Natural killer cell (primary cell): ENCODE measurements at regions not wholly inside any gene's neighbourhood (a gene's known extent, or its start where the extent isn't known, plus 50 kb on each side); places are given as distances from the start of the nearest gene placed in this dataset.

Experiments
- ATAC-seq, 3 donors: fragments of 150-1000 bp in 2 of 3; fragments of 200-7000 bp in 1 of 3; cut with Tn5 transposase; 1 replicate in 1 of 3; 2 replicates in 2 of 3; pipeline ENCODE4 v1.10.0; 2021; ENCODE audit warnings: mild to moderate bottlenecking in 2 of 3, moderate library complexity in 2 of 3
- DNase-seq, 2 donors: peaks; one replicate each; pipeline versions ENCODE4 v3.0.0 to v3.0.0-alpha.2; 2013 to 2021; ENCODE audit warnings: mixed read lengths in 1 of 2
- H3K27ac ChIP-seq: one replicate; pipeline ENCODE4 v1.5.1; 2013; ENCODE audit warnings: mild to moderate bottlenecking, low read length
- H3K27me3 ChIP-seq: one replicate; pipeline ENCODE4 v1.6.1; 2013; ENCODE audit warnings: low read length; ENCODE audit not compliant: control insufficient read depth, insufficient read depth
- H3K36me3 ChIP-seq: one replicate; pipeline ENCODE4 v1.6.1; 2013; ENCODE audit warnings: low read length; ENCODE audit not compliant: control insufficient read depth, insufficient read depth
- H3K4me1 ChIP-seq: one replicate; pipeline ENCODE4 v1.6.1; 2013; ENCODE audit warnings: low read length; ENCODE audit not compliant: control insufficient read depth, insufficient read depth
- H3K4me3 ChIP-seq: one replicate; pipeline ENCODE4 v1.5.1; 2013; ENCODE audit warnings: low read length
- H3K9me3 ChIP-seq: one replicate; pipeline ENCODE4 v1.6.1; 2013; ENCODE audit warnings: low read length; ENCODE audit not compliant: control insufficient read depth, insufficient read depth
- H3K27ac Mint-ChIP-seq, 2 donors: one replicate each; pipeline ENCODE4 v1.8.0; 2022; ENCODE audit warnings: mild to moderate bottlenecking in 2 of 2, mixed read lengths in 2 of 2, moderate library complexity in 1 of 2
- H3K27me3 Mint-ChIP-seq, 2 donors: one replicate each; pipeline ENCODE4 v1.8.0; 2022; ENCODE audit warnings: low read depth in 2 of 2, mixed read lengths in 2 of 2
- H3K36me3 Mint-ChIP-seq: one replicate; pipeline ENCODE4 v1.8.0; 2022; ENCODE audit warnings: mixed read lengths
- H3K4me1 Mint-ChIP-seq, 2 donors: one replicate each; pipeline ENCODE4 v1.8.0; 2022; ENCODE audit warnings: mixed read lengths in 2 of 2
- H3K4me3 Mint-ChIP-seq: one replicate; pipeline ENCODE4 v1.8.0; 2022; ENCODE audit warnings: mild to moderate bottlenecking, moderate library complexity, mixed read lengths
- H3K9me3 Mint-ChIP-seq, 2 donors: one replicate each; pipeline ENCODE4 v1.8.0; 2022; ENCODE audit warnings: mixed read lengths in 2 of 2
- CTCF ChIP-seq: fragments of 200-600 bp; IDR thresholded peaks from one replicate; pipeline ENCODE4 v1.8.0; 2022; ENCODE audit warnings: antibody characterized with exemption
- WGBS: methylation state at CpG from one replicate; pipeline ENCODE4 v1.1.7; 2013; ENCODE audit warnings: missing lambda C conversion rate; ENCODE audit not compliant: insufficient coverage; 5-methylcytosine and 5-hydroxymethylcytosine counted together
- intact Hi-C: fragments of 100-400 bp; cut with micrococcal nuclease; formaldehyde crosslinking; loops from one replicate; pipeline ENCODE4 v1.14.2; 2022

GRCh38 chr14:43041976-43042375 is 1435.3 kb downstream of the LRFN5 start:
- 18% methylated on average over 1 of the region's 3 CpGs for WGBS
- H3K9me3 ChIP-seq: no peaks in the 10 kb centered on the region
- no peak for DNase-seq
- H3K9me3 Mint-ChIP-seq: peaks cover 16 to 18% of the 10 kb centered on the region in 2 donors
- no peaks in the 10 kb centered on the region for H3K36me3 ChIP-seq
- no peak for ATAC-seq
- no peaks in the 10 kb centered on the region for H3K4me1 ChIP-seq
- H3K27ac Mint-ChIP-seq: no peak overlapping the region
- no peak overlapping the region for H3K4me3 Mint-ChIP-seq
- intact Hi-C loops: no loop called here
- no peaks in the 10 kb centered on the region for H3K27me3 ChIP-seq
- H3K4me1 Mint-ChIP-seq: no peaks in the 10 kb centered on the region
- H3K27ac ChIP-seq: no peak overlapping the region
- H3K4me3 ChIP-seq: no peak overlapping the region
- H3K36me3 Mint-ChIP-seq: peaks cover 6% of the 10 kb centered on the region
- no peaks in the 10 kb centered on the region for H3K27me3 Mint-ChIP-seq
- TF ChIP-seq CTCF: no peak

- Mint-ChIP-seq H3K4me3 (no peak overlapping the region), H3K27me3 (no peaks in the 10 kb centered on the region), H3K9me3 (peaks cover 13 to 14% of the 10 kb centered on the region in 2 donors), H3K36me3 (peaks cover 4% of the 10 kb centered on the region), H3K4me1 (no peaks in the 10 kb centered on the region), H3K27ac (no peak overlapping the region)
- Histone ChIP-seq H3K9me3 (no peaks in the 10 kb centered on the region), H3K27me3 (no peaks in the 10 kb centered on the region), H3K27ac (no peak overlapping the region), H3K4me3 (no peak overlapping the region), H3K36me3 (no peaks in the 10 kb centered on the region), H3K4me1 (no peaks in the 10 kb centered on the region)
- ATAC-seq (no peak), DNase-seq (no peak)
- intact Hi-C loops: no loop called here
- WGBS: 100% methylated on average over 1 of the region's 3 CpGs
- TF ChIP-seq CTCF: no peak
These were observed 1434.5 kb downstream of the LRFN5 start for GRCh38 chr14:43041207-43041606.

GRCh38 chr14:43039881-43040280 is 1433.2 kb downstream of the LRFN5 start:
- ATAC-seq (no peak), DNase-seq (no peak)
- no peak overlapping the region for H3K4me3 Mint-ChIP-seq
- no peaks in the 10 kb centered on the region for H3K36me3 ChIP-seq
- no peak overlapping the region for H3K4me3 ChIP-seq
- no peaks in the 10 kb centered on the region for H3K9me3 ChIP-seq
- WGBS: no CpG with 5 or more reads among the region's 2 CpGs
- H3K27me3 Mint-ChIP-seq: no peaks in the 10 kb centered on the region
- no peaks in the 10 kb centered on the region for H3K36me3 Mint-ChIP-seq
- peaks cover 10 to 12% of the 10 kb centered on the region in 2 donors for H3K9me3 Mint-ChIP-seq
- no peak for TF ChIP-seq CTCF
- H3K27me3 ChIP-seq: no peaks in the 10 kb centered on the region
- no peaks in the 10 kb centered on the region for H3K4me1 Mint-ChIP-seq
- no peak overlapping the region for H3K27ac ChIP-seq
- no peaks in the 10 kb centered on the region for H3K4me1 ChIP-seq
- no peak overlapping the region for H3K27ac Mint-ChIP-seq
- intact Hi-C loops: no loop called here

GRCh38 chr14:43031598-43031997 is 1424.9 kb downstream of the LRFN5 start:
- Mint-ChIP-seq H3K27ac (no peak overlapping the region), H3K4me3 (no peak overlapping the region), H3K4me1 (no peaks in the 10 kb centered on the region), H3K27me3 (no peaks in the 10 kb centered on the region), H3K9me3 (peaks cover 0 to 13% of the 10 kb centered on the region in 2 donors), H3K36me3 (no peaks in the 10 kb centered on the region)
- DNase-seq (no peak), ATAC-seq (no peak)
- intact Hi-C loops: no loop called here
- no peaks in the 10 kb centered on the region for H3K4me1 ChIP-seq
- H3K9me3 ChIP-seq: no peaks in the 10 kb centered on the region
- TF ChIP-seq CTCF: no peak
- H3K36me3 ChIP-seq: no peaks in the 10 kb centered on the region
- no peak overlapping the region for H3K4me3 ChIP-seq
- H3K27ac ChIP-seq: no peak overlapping the region
- no peaks in the 10 kb centered on the region for H3K27me3 ChIP-seq
